Activated CD4-positive, alpha-beta T cell treated with anti-CD3 and anti-CD28 coated beads, Interleukin-2, amount 50 U/mL, for 16 hours (primary cell): ENCODE measurements at regions not wholly inside any gene's neighbourhood (a gene's known extent, or its start where the extent isn't known, plus 50 kb on each side); places are given as distances from the start of the nearest gene placed in this dataset.

Source experiments
- DNase-seq: peaks from one replicate; pipeline ENCODE4 v3.0.0-alpha.2; 2020

DNA sequence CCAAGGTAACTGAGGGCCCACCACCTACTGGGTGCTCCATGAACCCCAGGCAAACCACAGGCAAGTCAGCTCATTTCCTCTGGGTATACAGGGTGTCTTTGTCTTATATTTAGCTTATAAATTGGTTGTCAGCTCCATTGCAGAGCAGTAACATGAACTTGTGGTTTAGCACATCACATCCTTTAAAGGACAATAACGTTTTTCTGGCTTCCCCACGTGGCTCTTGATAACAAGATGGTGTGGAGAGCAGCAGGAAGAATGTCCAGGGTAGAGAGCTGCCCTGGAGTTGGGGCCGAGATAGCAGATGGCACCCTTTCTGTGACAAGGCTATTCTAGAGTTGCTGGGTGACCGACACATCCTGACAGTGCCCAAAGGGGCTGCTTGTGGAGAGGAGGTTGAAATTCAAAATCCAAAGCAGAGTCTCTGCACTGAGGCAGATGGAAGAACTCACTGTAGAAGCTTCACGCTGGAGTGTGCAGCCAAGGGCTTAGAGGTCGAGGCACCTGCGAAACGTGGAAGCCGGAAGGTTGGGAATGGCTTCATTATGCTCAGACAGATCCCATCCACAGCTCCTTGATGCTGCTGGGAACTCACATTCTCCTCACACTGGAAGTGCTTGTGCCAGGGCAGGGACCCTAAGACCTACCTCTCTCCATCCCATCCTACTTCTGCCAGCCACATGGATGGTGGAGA, 133.0 kb upstream of the FRY start:
- DNase-seq, result no peak

DNA sequence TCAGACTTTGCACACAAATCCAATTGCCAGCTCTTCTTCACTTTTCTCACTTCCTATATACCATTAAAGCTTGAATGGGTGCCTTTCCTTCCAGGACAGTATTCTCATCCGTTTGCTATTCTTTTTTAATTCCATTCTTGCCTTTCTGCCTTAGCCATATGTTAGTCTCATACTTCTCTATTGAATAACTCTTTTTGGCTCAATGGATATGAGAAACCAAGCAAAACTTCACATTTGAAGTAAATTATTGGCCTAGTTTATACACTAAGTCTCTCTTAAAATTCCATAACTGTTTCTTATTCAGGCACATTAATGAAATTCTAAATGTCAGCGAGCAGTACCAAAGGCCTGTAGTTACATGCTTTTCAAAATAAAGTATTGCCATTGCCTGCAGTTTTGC, 129.6 kb upstream of the FRY start:
- DNase-seq, result no peak

DNA sequence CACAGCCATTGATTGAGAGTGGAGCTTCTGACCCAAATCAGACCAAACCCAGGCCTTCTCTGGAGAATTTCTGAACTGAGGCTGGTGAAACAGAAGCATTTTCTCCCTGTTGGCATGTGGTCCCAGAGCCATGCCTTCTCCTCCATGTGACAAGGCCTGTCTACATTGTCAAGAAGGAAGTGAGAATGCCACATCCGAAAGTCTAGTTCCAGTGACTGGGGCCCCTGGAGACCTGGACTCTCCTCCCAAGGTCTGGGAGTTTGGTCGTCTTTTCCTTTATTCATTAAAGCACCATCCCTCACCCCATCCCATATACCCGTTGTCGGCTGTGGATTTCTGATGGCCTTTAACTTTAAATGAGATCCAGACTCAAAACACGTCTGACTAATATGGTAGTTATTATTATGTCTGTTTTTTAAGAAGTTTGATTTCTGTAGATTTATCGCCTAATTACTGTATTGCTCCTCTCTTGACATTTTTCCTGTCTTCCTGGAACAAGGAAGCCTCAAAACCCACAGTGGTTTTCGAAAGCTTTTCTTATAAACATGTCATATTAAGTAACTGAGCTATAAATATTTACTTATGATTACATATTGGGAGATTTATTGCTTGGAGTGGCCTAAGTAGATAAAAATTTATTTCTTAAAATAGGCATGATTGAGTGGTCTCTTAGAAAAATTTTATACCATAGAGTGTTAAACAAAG, 128.3 kb upstream of the FRY start:
- DNase-seq, result no peak

DNA sequence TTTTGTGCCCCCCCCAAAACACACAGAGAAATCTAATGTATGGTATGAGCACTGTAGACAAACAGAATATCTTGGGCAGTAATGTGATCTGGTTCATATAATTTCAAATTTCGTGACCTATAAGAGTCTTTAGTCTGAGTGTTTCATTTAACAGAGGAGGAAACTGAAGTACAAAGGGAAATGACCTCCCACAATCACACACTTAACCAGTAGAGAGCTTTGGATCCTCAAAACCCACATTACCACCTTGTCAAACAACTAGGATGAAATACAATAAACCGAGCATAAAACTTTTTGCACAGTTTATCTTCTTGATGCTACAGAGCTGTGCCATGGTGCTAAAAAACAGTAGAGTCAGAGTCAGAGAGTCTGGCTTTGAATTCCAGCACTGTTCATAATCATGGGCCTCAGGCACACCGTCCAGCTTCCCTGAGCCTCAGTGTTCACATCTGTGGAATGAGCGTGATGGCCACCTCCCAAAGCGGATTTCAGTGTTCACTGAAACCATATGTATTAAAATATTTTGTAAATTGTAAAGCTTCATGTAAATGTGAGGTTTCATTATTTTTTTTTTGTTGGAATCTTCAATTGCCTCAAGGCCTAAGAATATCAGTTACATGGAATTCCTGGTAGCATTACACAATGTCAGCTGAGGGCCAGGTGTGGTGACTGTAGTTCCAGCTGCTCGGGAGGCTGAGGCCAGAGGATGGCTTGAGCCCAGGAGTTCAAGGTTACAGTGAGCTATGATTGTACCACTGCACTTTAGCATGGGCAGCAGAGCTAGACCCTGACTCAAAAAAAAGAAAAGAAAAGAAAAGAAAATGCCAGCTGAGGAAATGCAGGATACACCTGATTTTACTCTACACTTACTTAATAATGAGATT, 126.4 kb upstream of the FRY start:
- DNase-seq, result no peak

DNA sequence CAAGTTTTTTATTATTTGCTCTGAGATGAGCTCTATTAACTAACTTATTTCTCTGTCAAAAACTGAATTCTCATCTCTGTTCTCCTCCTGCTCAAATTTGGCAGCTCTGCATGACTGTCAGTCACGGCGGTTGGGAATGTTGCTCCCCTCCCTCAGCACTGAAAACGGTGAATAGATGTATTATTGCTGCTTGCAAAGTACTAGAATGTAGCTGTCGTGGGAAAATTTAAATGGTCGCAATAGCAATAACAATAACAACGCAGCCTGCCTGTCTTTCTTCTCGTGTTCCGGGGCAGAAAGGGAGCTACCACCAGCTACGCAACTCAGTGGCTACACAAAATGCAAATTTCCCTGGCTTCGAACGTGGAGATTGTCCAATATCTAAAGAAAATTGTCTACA, 125.6 kb upstream of the FRY start:
- no peak for DNase-seq

DNA sequence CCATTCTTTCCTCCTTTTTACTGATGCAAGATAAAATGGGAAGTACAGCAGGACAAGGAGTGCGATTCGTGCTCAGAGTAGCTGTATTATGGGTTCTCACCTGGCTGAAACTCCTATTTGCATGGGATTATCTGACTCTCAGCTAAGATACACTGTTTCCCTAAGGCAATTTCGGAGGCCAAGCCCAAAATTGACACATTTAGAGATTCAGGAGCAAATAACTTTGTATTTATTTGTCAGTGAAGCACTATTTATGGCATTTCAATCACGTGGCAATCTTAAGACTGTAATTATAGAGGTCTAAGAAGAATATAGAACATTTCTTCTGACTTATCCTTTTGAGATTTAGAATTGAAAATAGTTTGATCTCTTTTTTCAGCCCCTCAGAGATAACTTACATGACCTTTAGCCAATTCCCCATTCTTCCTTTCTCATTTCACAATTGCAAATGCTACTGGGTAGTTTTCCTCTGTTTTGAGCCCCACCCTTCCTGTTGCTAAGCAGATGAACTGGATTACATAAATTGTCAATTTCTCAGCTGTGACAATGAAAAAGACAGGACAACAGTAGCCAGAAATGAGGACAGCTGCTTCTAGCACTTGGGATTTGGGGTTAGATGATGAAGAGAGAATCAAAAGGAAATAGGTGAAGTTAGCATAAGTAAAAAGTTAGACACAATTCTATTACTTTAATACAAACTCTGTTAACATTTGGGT, 122.7 kb upstream of the FRY start:
- DNase-seq, result no peak

DNA sequence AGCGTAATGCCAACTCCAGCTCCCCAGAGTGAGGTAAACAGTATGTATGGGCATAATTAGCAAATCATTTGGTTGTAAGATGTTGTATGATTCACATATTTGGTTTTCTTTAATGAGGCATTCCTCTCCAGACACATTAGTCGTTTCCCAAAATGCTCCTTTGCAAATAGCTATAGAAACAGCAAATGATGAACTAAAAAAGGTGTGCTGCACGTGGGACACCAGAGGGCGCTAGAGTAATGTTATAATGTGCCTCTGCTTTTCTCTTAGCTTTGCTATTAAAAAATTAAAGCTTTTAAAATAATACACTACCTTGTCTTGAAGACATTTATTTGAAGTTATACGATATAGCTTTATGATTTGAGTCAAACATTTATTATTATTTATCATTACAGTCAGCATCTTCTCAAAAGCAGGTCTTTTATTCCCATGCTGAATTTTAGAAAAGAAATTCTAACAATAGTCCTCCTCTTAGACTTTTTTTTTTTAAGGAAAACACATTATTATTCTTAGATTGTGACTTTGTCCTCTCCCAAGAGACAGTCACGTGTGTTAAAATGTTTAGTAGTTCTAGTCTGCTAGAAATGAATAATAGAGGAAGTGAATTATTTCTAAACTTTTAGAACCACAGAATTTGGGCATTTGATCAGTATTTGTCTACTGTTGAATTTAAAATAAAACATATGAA, 121.6 kb upstream of the FRY start:
- peak; percentile 61 for DNase-seq

DNA sequence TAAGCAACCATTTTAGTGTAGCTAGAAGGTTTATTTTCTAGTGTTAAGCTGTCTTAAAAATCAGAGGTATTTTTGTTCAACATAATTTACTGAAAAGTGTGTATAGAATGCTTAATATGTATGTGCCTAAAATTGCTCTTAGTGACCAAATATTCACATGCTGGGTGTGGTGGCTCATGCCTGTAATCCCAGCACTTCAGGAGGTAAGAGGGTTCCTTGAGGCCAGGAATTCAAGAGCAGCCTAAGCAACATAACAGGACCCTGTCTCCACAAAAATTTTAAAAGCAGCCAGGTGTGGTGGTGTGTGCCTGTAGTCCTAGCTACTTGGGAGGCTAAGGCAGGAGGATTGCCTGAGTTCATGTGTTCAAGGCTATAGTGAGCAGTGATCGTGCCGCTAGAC, 120.9 kb upstream of the FRY start:
- DNase-seq, result no peak

DNA sequence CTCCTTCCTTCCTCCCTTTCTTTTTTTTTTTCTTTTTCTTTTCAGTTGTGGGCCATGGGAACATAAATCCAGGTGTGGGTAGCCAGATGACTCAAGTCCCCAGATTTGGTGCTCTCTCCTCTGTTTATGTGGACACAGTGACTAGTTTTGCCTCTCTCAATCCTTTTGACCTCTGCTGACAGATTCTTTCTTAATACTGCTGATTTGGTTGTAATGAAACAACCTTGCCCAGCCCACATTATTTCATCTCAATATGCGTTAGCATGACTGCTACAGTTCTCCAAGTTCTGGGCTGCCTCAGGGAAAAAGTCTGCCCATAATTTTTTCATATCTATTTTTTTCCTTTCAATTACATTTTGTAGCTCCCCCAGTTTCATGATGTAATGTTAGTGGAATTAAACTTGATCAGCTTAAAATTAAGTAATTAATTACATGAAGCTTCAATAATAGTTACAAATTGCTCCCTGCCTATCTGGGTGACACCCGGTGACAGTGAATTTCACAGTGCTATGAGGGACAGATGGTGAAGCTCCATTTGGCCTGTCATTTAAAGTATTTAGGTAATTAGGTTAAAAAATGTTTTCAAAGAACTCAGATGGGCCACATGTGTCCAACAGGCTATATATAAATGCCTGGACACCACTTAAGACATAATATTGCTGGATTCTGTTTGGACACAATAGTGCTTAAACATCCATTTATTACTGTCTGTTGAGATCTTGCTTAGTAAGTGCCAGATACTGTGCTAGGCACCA, 118.8 kb upstream of the FRY start:
- DNase-seq, result no peak

DNA sequence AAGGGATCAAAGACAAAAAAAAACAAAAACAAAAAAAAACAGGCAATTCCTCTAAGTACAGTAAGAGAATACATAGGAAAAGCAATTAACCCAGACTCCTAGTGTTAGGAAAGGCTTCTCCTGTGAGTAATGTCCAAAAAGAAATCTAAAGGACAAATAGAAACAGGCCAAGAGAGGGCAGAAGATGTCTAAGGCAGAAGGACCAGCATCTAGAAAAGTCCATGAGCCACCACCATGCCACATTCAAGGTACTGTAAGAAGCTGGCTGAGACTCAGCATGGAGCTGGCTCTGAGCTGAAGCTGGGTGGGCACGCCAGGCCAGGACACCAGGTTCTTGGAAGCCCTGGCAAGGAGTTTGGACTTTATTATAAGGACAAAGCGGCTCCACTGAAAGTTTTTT, 118.1 kb upstream of the FRY start:
- DNase-seq, result no peak

DNA sequence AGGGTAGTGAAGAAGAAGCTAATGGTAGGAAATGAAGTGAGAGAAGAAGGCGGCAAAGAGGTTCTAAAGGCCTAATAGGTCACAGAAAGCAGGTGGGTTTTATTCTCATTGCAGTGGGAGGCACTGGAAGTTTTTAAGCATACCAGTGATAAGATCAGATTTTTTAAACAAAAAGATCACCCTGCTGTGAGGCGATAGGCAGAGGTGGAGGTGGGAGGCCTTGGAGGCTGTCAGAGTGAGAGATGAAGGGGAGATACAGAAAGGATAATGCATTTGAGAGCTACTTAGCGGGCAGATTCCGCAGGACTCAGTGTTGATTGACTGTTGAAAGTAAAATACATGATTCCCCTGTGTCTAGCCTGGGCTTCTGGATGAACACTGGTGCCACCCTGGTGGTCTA, 116.7 kb upstream of the FRY start:
- DNase-seq, result no peak

DNA sequence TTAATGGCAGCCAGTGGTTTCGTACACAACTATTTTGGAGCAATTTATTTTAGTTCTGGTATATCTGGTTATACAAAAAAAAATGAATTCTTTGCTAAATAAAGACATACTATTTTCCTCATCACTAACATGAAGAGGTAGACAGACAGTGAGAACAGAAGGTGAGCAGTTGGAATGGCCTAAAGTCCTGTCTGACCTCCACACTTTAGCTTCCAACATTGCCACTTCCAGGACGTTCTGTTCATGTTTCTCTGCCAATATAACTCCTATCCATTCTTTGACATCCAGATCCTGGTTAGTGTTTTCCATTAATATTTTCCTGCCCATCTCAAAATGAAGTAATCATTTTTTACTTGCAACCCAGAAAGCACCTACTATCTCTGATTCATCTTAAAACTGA, 112.9 kb upstream of the FRY start:
- DNase-seq, result no peak

DNA sequence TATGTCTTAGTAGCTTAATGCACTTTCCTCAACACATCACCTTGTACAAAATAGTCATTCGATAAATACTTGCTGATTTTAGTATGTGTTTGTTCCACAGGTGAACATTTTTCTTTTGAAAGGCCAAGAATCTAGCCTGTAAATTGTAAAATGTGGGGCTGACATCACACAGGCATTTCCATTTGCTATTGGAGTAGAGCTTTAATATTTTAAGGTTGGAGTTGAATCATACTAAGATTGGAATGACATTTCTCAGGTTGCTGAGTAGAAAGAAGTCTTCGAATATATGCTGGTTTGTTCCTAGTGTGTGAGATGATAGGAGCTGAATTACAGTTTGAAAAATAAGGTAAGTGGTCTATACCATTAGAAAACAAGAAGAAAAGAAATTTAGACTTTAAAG, 112.3 kb upstream of the FRY start:
- no peak for DNase-seq

DNA sequence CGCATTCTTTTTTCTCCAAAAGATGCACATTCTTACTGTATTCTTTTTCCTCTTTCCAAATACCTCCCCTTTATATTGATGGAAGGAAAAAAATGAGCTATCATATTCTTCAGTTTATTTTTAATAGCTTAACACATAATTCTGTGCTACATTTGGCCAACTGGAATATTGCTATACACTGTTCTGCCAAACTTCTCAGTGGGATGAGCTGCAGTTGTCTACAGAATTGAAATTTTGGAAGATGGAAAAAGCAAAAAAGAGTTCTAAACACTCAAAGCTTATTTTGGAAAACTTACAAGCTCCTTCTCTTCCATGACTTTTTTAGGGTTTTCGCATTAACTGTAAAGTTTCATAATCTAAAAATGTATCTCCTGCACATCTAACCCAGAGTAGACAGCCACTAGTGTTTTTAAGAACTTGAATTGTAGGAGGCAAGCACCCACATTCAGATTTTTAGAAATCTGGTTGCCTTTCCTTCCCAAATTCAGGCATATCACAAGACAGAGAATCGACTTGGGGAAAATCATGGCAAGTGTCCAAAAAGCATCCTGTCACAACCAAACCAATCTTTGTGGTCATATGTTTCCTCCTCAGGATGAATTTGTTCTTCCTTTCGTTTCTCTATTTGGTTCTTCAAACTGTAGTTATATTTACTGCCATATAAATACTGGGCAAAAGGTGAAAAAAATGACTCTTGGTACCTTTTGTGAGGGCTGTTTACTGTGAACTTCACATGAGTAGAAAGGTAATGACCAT, 111.4 kb upstream of the FRY start:
- DNase-seq, result no peak

DNA sequence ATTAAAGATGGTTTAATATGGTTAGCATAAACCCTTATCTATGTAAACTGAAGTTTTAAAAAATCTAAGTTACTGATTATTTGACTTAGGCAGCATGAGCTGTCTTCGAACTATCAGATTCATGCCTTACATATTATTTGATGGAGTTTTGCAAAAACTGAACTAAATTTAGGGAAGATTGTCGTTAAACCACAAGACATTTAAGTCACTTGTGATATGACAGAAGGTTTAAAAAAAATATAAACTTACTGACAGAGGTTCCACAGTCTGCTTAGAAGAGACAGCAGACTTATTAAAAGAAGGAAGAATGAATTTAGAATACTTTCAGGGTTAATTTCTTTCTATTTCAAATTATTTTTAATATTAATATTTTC, 110.9 kb upstream of the FRY start:
- no peak for DNase-seq

DNA sequence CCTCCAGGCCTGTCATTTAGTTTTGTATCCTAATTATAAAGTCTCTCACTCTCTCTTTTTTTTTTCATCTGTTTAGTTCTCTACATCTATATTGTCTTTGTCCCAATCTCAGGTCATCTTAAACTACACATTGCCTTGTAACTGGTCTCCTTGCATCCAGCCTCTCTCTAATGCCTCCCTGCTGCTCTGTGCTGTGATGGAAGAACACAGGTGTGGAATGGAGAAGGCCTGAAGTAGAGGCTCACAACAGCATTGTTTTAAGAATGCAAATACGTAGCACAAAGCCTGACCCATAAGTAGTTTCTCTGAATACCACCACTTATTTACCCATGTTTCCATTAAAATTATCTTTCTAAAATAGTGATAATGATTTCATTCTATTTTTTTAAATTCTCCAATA, 108.8 kb upstream of the FRY start:
- DNase-seq, result no peak

DNA sequence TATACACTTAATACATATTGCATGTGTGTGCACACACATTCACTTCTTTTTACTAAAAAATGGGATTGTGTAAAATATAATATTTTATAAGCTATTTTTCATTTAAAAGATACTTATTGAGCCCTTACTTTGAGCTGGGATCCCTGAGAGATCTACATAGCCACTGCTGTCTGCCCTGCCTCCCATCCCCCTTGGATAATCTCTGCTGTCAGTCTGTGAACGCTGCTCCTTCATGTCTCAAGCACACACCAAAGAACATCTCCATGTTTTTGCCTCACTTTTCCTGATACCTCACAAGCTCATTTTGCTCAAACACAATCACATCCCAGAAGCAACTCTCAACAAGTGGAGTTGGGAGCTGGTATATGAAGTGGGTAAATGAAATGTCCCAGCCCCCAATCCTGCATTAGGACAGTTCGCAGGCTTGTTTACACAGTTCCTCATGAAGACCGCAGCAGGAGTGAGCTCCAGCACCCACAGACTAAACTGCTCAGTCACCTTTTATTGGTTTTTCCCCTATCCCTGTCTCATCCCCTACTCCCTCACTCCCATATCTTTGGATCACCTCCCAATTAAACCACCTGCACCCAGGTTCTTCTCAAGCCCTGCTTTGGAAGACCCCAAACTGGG, 108.3 kb upstream of the FRY start:
- DNase-seq, result no peak

DNA sequence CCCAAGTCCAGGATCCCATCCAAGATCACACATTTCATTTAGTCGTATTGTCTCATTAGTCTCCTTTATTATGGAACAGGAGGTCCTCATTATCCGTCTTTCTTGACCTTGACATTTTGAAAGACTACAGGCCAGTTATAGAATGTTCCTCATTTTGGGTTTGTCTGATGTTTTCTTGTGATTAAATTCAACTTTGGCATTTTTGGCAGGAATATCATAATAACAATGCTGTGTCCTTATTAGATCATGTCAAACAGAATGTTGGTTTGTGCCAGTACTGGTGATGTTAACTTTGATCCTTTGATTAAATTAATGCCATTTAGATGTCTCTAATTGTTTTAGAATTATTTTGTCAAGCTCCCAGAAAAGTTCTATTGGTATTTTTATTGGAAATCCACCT, 106.5 kb upstream of the FRY start:
- DNase-seq, result no peak

DNA sequence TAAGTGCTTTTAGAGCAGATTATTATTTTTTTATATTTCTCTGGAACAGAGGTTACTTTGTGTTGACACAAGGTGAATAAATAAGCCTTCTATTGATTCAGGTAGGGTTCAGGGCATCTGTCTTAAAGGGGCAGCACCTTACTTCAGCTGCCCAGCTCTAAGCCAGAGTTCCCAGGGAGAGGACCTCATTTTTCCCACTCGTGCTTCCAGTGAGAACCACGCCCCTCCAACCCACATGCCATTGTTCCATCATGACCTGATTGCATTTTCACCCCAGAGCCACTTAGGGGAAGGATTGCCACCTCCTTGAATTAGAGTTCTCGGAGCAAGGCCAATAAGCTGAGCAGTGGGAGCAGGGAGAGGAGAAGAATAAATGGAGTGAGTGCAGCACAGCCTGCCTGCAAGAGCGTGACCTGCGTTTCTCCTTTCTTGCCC, 104.3 kb upstream of the FRY start:
- DNase-seq, result no peak

DNA sequence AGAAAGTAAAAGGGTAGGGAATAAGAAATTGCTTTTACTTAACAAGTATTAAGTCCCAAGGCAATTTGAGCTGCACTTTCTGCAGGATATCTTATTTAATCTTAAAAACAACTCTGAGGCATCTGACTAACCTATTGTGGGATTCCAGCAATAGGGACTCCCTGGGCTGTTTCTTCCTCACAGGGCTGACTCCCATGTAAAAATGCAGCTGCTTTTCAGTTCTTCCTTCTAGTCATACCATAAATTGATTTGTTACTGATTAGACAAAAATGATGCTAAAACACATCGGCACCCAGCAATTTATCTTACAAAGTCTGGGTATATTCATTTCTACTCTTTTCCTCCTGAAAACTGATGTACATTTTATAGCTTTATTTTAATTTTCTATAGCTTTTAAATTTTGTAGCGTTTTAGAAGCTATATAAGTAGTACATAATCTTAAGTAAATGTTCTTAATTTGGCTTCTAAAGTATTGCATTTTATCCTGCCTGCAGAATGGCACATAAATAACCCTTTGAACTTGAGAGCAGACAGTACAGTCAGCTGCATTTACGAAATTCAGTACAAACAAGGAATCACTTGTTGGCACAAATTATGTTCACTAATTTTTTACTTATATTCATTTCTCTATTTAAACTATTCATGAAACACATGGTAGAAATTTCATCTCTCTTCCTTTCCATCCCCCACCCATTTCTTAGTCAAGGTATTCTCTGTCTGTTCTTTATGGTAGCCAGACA, 102.4 kb upstream of the FRY start:
- DNase-seq, result no peak
